Astrocyte of the cerebellum (primary cell): ENCODE measurements at regions not wholly inside any gene's neighbourhood (a gene's known extent, or its start where the extent isn't known, plus 50 kb on each side); places are given as distances from the start of the nearest gene placed in this dataset.

Experiments
- DNase-seq: peaks from one replicate; pipeline ENCODE4 v3.0.0-alpha.2; 2011; ENCODE audit warnings: low read depth
- H3K4me3 ChIP-seq: 2 replicates; pipeline ENCODE4 v1.5.1; 2011; ENCODE audit warnings: mild to moderate bottlenecking, low read depth, low read length, moderate library complexity
- in situ Hi-C: cut with HindIII; loops from 2 replicates; pipeline ENCODE4 v1.10.0; 2017; ENCODE audit warnings: low sequenced_read_pairs
- TF ChIP-seq, protein P1 (sequence below): IDR thresholded peaks from 2 replicates; pipeline ENCODE4 v1.5.1; 2012; ENCODE audit warnings: low read length, low read depth, moderate library complexity, mild to moderate bottlenecking; ENCODE audit errors: missing control alignments

DNA sequence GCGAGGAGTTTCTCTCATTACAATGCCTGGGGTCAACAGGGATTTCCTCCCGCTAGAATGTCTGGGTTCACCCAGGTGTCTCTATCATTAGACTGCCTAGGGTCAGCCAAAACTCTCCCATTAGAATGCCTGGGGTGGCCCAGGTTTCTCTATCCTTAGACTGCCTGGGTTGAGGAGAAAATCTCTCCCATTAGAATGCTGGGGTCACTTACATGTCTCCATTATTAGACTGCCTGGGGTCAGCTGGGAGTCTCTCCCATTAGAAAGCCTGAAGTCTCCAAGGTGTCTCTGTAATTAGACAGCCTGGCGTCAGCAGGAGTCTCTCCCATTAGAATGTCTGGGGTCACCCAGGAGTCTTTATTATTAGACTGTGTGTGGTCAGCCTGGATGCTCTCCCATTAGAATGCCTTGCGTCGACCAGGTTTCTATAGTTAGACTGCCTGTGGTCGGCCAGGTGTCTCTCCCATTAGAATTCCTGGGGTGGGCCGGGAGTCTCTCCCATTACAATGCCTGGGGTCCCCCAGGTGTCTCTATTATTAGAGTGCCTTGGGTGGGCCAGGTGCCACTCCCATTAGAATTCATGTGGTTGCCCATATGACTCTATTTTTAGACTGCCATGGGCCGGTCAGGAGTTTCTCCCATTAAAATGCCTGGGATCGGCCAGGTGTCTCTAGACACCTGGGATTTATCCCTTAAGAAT, 2272.1 kb downstream of the TP53TG3F start:
- no peak for DNase-seq
- H3K4me3 ChIP-seq = no peak overlapping the region
- in situ Hi-C loops = no loop called here
- TF ChIP-seq, protein P1, sequence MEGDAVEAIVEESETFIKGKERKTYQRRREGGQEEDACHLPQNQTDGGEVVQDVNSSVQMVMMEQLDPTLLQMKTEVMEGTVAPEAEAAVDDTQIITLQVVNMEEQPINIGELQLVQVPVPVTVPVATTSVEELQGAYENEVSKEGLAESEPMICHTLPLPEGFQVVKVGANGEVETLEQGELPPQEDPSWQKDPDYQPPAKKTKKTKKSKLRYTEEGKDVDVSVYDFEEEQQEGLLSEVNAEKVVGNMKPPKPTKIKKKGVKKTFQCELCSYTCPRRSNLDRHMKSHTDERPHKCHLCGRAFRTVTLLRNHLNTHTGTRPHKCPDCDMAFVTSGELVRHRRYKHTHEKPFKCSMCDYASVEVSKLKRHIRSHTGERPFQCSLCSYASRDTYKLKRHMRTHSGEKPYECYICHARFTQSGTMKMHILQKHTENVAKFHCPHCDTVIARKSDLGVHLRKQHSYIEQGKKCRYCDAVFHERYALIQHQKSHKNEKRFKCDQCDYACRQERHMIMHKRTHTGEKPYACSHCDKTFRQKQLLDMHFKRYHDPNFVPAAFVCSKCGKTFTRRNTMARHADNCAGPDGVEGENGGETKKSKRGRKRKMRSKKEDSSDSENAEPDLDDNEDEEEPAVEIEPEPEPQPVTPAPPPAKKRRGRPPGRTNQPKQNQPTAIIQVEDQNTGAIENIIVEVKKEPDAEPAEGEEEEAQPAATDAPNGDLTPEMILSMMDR = no peak

DNA sequence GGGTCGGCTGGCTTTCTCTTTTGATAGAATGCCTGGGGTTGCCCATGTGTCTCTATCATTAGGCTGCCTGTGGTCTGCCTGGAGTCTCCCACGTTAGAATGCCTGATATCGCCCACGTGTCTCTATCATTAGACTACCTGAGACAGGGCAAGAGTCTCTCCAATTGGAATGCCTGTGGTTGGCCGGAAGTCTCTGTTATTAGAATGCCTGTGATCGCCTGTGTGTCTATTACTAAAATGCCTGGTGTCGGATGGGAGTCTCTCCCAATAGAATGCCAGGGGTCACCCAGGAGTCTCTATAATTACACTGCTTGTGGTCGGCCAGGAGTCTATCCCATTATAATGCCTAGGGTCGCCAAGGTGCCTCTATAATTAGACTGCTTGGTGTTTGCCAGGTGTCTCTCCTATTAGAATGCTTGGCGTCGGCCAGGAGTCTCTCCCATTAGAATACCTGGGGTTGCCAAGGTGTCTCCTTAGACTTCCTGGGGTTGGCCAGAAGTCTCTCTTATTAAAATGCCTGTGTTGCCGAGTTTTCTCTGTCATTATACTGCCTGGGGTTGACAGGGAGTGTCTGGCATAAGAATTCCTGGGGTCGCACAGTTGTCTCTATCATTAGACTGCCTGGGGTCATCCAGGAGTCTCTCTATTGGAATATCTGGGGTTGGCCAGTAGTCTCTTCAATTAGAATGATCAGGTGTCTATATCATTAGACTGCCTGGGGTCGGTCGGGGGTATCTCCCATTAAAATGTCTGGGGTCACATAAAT, 2272.8 kb downstream of the TP53TG3F start:
- H3K4me3 ChIP-seq = no peak overlapping the region
- TF ChIP-seq, protein P1 = no peak
- DNase-seq = no peak
- in situ Hi-C loops = no loop called here

DNA sequence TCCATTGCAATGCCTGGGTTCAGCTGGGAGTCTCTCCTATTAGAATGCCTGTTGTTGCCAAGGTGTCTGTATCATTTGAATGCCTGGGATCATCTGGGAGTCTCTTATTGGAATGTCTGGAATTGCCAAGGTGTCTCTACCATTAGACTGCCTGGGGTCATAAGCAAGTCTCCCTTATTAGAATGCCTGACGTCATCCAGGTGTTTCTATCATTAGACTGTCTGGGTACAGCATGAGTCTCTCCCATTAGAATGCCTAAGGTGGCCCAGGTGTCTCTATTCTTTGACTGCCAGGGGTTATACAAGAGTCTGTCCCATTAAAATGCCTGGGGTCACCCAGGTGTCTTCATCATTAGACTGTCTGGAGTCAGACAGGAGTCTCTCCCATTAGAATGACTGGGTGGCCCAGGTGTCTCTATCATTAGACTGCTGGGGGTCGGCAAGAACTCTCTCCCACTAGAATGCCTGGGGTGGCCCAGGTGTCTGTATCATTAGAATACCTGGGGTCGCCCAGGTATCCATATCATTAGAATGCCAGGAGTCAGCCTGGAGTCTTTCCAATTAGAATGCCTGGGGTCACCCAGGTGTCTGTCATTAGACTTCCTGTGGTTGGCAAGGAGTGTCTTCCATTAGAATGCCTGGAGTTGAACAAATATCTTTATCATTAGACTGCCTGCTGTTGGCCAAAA, 2274.0 kb downstream of the TP53TG3F start:
- in situ Hi-C loops = no loop called here
- H3K4me3 ChIP-seq = no peak overlapping the region
- TF ChIP-seq, protein P1 = no peak
- no peak for DNase-seq

GRCh38 chr16:35733971-35734702, 2274.7 kb downstream of the TP53TG3F start:
- H3K4me3 ChIP-seq = no peak overlapping the region
- DNase-seq = no peak
- TF ChIP-seq, protein P1 = no peak
- in situ Hi-C loops = no loop called here

- no peak overlapping the region for H3K4me3 ChIP-seq
- no peak for DNase-seq
- TF ChIP-seq, protein P1 = no peak
- in situ Hi-C loops = no loop called here
Observed at GRCh38 chr16:35734728-35735402, 2275.5 kb downstream of the TP53TG3F start.
